ENCODE measurements at regions not wholly inside any gene's neighbourhood (a gene's known extent, or its start where the extent isn't known, plus 50 kb on each side); places are given as distances from the start of the nearest gene placed in this dataset.

- ATAC-seq (no peak), DNase-seq (no peak)
- Histone ChIP-seq H3K9me3 (no peaks in the 10 kb centered on the region), H3K4me3 (no peak overlapping the region), H3K36me3 (ENCODE audit: insufficient read depth in 1 of 2, low read depth in 1 of 2) (no peaks in the 10 kb centered on the region), H3K27me3 (ENCODE audit: insufficient read depth in 3 of 3, low read length in 2 of 3) (no peaks in the 10 kb centered on the region), H3K27ac (no peak overlapping the region), H3K4me1 (no peaks in the 10 kb centered on the region)
- TF ChIP-seq CTCF (IDR thresholded peaks at IDR 0.05), result no peak
- WGBS, 3 donors, result 90 to 97% (median 91%) methylated on average over 13 of the region's 13 CpGs
- intact Hi-C loops (cut with DNase I), result no loop called here
These were observed 373.3 kb upstream of the MKI67 start for GRCh38 chr10:128499486-128499885.

- DNase-seq, result no peak
- H3K4me1 ChIP-seq, result no peaks in the 10 kb centered on the region
- no peak for TF ChIP-seq CTCF (IDR thresholded peaks at IDR 0.05)
- no peak overlapping the region for H3K27ac ChIP-seq
- intact Hi-C loops (cut with DNase I), result no loop called here
- whole genome bisulfite sequencing, 3 donors, result 74 to 82% (median 81%) methylated on average over 12 of the region's 12 CpGs
- ATAC-seq, result no peak
- H3K9me3 ChIP-seq, result no peaks in the 10 kb centered on the region
- H3K36me3 ChIP-seq (ENCODE audit: insufficient read depth in 1 of 2, low read depth in 1 of 2), result no peaks in the 10 kb centered on the region
- no peak overlapping the region for H3K4me3 ChIP-seq
- no peaks in the 10 kb centered on the region for H3K27me3 ChIP-seq (ENCODE audit: insufficient read depth in 3 of 3, low read length in 2 of 3)
These were observed 373.7 kb upstream of the MKI67 start for GRCh38 chr10:128499956-128500355.

DNA sequence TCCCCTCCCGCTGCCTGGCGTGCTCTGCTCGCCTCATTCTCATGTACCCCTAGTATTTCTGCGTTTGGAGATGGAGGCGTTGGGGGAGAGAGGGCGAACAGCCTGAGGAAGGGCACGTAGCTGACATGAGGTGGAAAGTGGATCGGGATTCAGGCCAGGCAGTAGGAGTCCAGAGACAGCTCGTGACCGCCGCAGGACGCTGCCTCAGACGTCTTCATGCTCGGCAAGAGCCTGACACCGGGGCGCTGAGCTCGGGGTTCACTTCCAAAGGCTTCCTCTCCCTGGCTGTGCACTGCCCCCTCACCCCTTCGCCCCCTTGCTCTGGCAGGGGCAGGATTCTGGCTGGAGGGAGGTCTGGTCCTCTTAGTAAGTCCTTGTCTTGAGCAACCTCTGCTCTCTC, 374.4 kb upstream of the MKI67 start:
- intact Hi-C loops (cut with DNase I), result no loop called here
- Histone ChIP-seq H3K27me3 (ENCODE audit: insufficient read depth in 3 of 3, low read length in 2 of 3) (no peaks in the 10 kb centered on the region), H3K4me3 (no peak overlapping the region), H3K9me3 (no peaks in the 10 kb centered on the region), H3K27ac (no peak overlapping the region), H3K36me3 (ENCODE audit: insufficient read depth in 1 of 2, low read depth in 1 of 2) (no peaks in the 10 kb centered on the region), H3K4me1 (no peaks in the 10 kb centered on the region)
- DNase-seq (no peak), ATAC-seq (no peak)
- TF ChIP-seq CTCF (IDR thresholded peaks at IDR 0.05), result no peak
- 93 to 97% (median 94%) methylated on average over 18 of the region's 18 CpGs for whole genome bisulfite sequencing, 3 donors

- TF ChIP-seq CTCF (IDR thresholded peaks at IDR 0.05), result no peak
- Histone ChIP-seq H3K4me1 (no peaks in the 10 kb centered on the region), H3K27ac (no peak overlapping the region), H3K36me3 (ENCODE audit: insufficient read depth in 1 of 2, low read depth in 1 of 2) (no peaks in the 10 kb centered on the region), H3K27me3 (ENCODE audit: insufficient read depth in 3 of 3, low read length in 2 of 3) (no peaks in the 10 kb centered on the region), H3K4me3 (no peak overlapping the region), H3K9me3 (no peaks in the 10 kb centered on the region)
- 79 to 89% (median 88%) methylated on average over 6 of the region's 6 CpGs for WGBS, 3 donors
- DNase-seq (no peak), ATAC-seq (no peak)
- intact Hi-C loops (cut with DNase I), result no loop called here
These were observed 379.1 kb upstream of the MKI67 start for GRCh38 chr10:128505346-128505745.

DNA sequence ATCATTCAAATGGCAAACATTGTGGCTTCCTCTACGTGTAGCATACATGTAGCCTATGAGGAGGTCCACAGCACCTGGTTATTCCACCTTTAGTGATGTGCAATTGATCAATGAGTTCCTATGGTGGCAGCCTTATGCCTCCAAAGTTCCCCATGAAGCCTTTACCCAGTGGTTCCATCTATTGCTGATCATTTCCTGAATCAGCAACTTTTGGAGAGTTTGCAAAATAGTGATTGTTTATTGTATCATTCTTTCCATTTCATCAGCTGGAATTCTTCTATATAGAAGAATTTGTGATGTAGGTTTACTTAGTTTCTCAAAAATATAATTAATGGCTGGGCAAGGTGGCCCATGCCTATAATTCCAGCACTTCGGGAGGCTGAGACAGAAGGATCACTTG, 380.2 kb upstream of the MKI67 start:
- H3K9me3 ChIP-seq, result no peaks in the 10 kb centered on the region
- H3K27me3 ChIP-seq (ENCODE audit: insufficient read depth in 3 of 3, low read length in 2 of 3), result no peaks in the 10 kb centered on the region
- ATAC-seq (no peak), DNase-seq (no peak)
- no peaks in the 10 kb centered on the region for H3K36me3 ChIP-seq (ENCODE audit: insufficient read depth in 1 of 2, low read depth in 1 of 2)
- H3K4me1 ChIP-seq, result no peaks in the 10 kb centered on the region
- H3K27ac ChIP-seq, result no peak overlapping the region
- no peak for TF ChIP-seq CTCF (IDR thresholded peaks at IDR 0.05)
- intact Hi-C loops (cut with DNase I), result no loop called here
- WGBS, 3 donors, result 90 to 94% (median 94%) methylated on average over 2 of the region's 2 CpGs
- H3K4me3 ChIP-seq, result no peak overlapping the region
